Activated naive CD4-positive, alpha-beta T cell treated with anti-CD3 and anti-CD28 coated beads for 36 hours (primary cell): ENCODE measurements at regions not wholly inside any gene's neighbourhood (a gene's known extent, or its start where the extent isn't known, plus 50 kb on each side); places are given as distances from the start of the nearest gene placed in this dataset.

Experiments used
- CTCF ChIA-PET: fragments of 350-600 bp; sonication (Branson Sonifier 250); formaldehyde crosslinking; loops from one replicate; lab custom pipeline; 2021; ENCODE audit warnings: antibody characterized with exemption; lab: Charles Lee
- DNase-seq: peaks from one replicate; pipeline ENCODE4 v3.0.0-alpha.2; 2020
- H3K27ac Mint-ChIP-seq: one replicate; pipeline ENCODE4 v1.8.0; 2021; ENCODE audit warnings: mild to moderate bottlenecking, mixed read lengths
- H3K27me3 Mint-ChIP-seq: one replicate; pipeline ENCODE4 v1.8.0; 2021; ENCODE audit warnings: low read depth, mixed read lengths
- H3K36me3 Mint-ChIP-seq: one replicate; pipeline ENCODE4 v1.8.0; 2021; ENCODE audit warnings: low read depth, mixed read lengths
- H3K4me1 Mint-ChIP-seq: one replicate; pipeline ENCODE4 v1.8.0; 2021; ENCODE audit warnings: low read depth, mixed read lengths
- H3K4me3 Mint-ChIP-seq: one replicate; pipeline ENCODE4 v1.8.0; 2021; ENCODE audit warnings: mild to moderate bottlenecking, moderate library complexity, mixed read lengths
- H3K9me3 Mint-ChIP-seq: one replicate; pipeline ENCODE4 v1.8.0; 2021; ENCODE audit warnings: mixed read lengths
- intact Hi-C: fragments of 100-400 bp; cut with micrococcal nuclease; formaldehyde crosslinking; loops from one replicate; pipeline ENCODE4 v1.15.1; 2023

- no peak for DNase-seq
- intact Hi-C loops: no loop called here
- CTCF ChIA-PET: interaction anchor here (1.9 to 2.3 kb wide), 2 partner anchors 8 to 14 kb away, joined by 9 to 12 read pairs; no protein-coding TSS in a partner anchor
- no peaks in the 10 kb centered on the region for H3K36me3 Mint-ChIP-seq
- H3K27ac Mint-ChIP-seq: no peak overlapping the region
- H3K27me3 Mint-ChIP-seq: peaks cover 8% of the 10 kb centered on the region
- H3K4me1 Mint-ChIP-seq: no peaks in the 10 kb centered on the region
- H3K4me3 Mint-ChIP-seq: no peak overlapping the region
- H3K9me3 Mint-ChIP-seq: no peaks in the 10 kb centered on the region
Observed at GRCh38 chr3:137097852-137098251, 140.1 kb downstream of the IL20RB start.

GRCh38 chr3:137099364-137100219, 141.8 kb downstream of the IL20RB start:
- CTCF ChIA-PET: interaction anchor here (1.1 kb wide), 1 partner anchor 11 kb away, joined by 4 read pairs; no protein-coding TSS in a partner anchor
- Mint-ChIP-seq H3K9me3 (no peaks in the 10 kb centered on the region), H3K27me3 (peaks cover 7% of the 10 kb centered on the region), H3K4me1 (no peaks in the 10 kb centered on the region), H3K4me3 (no peak overlapping the region), H3K27ac (no peak overlapping the region), H3K36me3 (no peaks in the 10 kb centered on the region)
- DNase-seq: no peak
- intact Hi-C loops: loop anchor here (10.0 kb wide), 2 partner anchors 65 to 695 kb away; no protein-coding TSS in a partner anchor

GRCh38 chr3:137100326-137100725, 142.5 kb downstream of the IL20RB start:
- peaks cover 7% of the 10 kb centered on the region for H3K27me3 Mint-ChIP-seq
- no peaks in the 10 kb centered on the region for H3K36me3 Mint-ChIP-seq
- no peak overlapping the region for H3K4me3 Mint-ChIP-seq
- CTCF ChIA-PET: interaction anchor here (1.3 kb wide), 1 partner anchor 10 kb away, joined by 6 read pairs; no protein-coding TSS in a partner anchor
- DNase-seq: no peak
- intact Hi-C loops: loop anchor here (10.0 kb wide), 2 partner anchors 64 to 694 kb away; no protein-coding TSS in a partner anchor
- no peaks in the 10 kb centered on the region for H3K4me1 Mint-ChIP-seq
- H3K27ac Mint-ChIP-seq: no peak overlapping the region
- H3K9me3 Mint-ChIP-seq: no peaks in the 10 kb centered on the region

GRCh38 chr3:137103739-137104138, 146.0 kb downstream of the IL20RB start:
- CTCF ChIA-PET: no interaction called here
- Mint-ChIP-seq H3K27me3 (peaks cover 8% of the 10 kb centered on the region), H3K36me3 (no peaks in the 10 kb centered on the region), H3K9me3 (no peaks in the 10 kb centered on the region), H3K27ac (no peak overlapping the region), H3K4me3 (no peak overlapping the region), H3K4me1 (no peaks in the 10 kb centered on the region)
- DNase-seq: no peak
- intact Hi-C loops: loop anchor here (10.0 kb wide), 2 partner anchors 61 to 691 kb away; no protein-coding TSS in a partner anchor

GRCh38 chr3:137105277-137105977, 147.6 kb downstream of the IL20RB start:
- Mint-ChIP-seq H3K27ac (no peak overlapping the region), H3K4me3 (no peak overlapping the region), H3K9me3 (no peaks in the 10 kb centered on the region), H3K27me3 (peaks cover 11% of the 10 kb centered on the region), H3K36me3 (no peaks in the 10 kb centered on the region), H3K4me1 (no peaks in the 10 kb centered on the region)
- intact Hi-C loops: loop anchor here (1.0 to 10.0 kb wide), 7 partner anchors 59 to 1012 kb away; partner anchors contain the start of gene DZIP1L
- peak; percentile 25 for DNase-seq
- CTCF ChIA-PET: interaction anchor here (0.5 to 4.2 kb wide), 21 partner anchors 9 to 947 kb away, joined by 3 to 16 read pairs (median 3); no protein-coding TSS in a partner anchor

- Mint-ChIP-seq H3K9me3 (no peaks in the 10 kb centered on the region), H3K4me3 (no peak overlapping the region), H3K27ac (no peak overlapping the region), H3K4me1 (no peaks in the 10 kb centered on the region), H3K36me3 (no peaks in the 10 kb centered on the region), H3K27me3 (peaks cover 11% of the 10 kb centered on the region)
- CTCF ChIA-PET: interaction anchor here (0.8 to 4.2 kb wide), 11 partner anchors 7 to 853 kb away, joined by 3 to 16 read pairs (median 4); no protein-coding TSS in a partner anchor
- intact Hi-C loops: loop anchor here (5.0 to 10.0 kb wide), 4 partner anchors 58 to 1011 kb away; partner anchors contain the start of gene DZIP1L
- DNase-seq: no peak
Observed at GRCh38 chr3:137106612-137107240, 148.9 kb downstream of the IL20RB start.

GRCh38 chr3:137108699-137109440, 151.1 kb downstream of the IL20RB start:
- Mint-ChIP-seq H3K4me3 (no peak overlapping the region), H3K4me1 (no peaks in the 10 kb centered on the region), H3K27ac (no peak overlapping the region), H3K27me3 (peaks cover 11% of the 10 kb centered on the region), H3K9me3 (no peaks in the 10 kb centered on the region), H3K36me3 (no peaks in the 10 kb centered on the region)
- intact Hi-C loops: loop anchor here (5.0 to 10.0 kb wide), 4 partner anchors 56 to 1008 kb away; partner anchors contain the start of gene DZIP1L
- CTCF ChIA-PET: interaction anchor here (0.6 to 4.2 kb wide), 5 partner anchors 13 to 862 kb away, joined by 3 to 16 read pairs (median 3); no protein-coding TSS in a partner anchor
- no peak for DNase-seq

- Mint-ChIP-seq H3K36me3 (no peaks in the 10 kb centered on the region), H3K27me3 (peaks cover 11% of the 10 kb centered on the region), H3K4me3 (no peak overlapping the region), H3K4me1 (no peaks in the 10 kb centered on the region), H3K9me3 (no peaks in the 10 kb centered on the region), H3K27ac (no peak overlapping the region)
- intact Hi-C loops: no loop called here
- no peak for DNase-seq
- CTCF ChIA-PET: interaction anchor here (0.7 to 2.2 kb wide), 14 partner anchors 10 to 878 kb away, joined by 3 to 8 read pairs (median 4); no protein-coding TSS in a partner anchor
Observed at GRCh38 chr3:137110392-137110996, 152.7 kb downstream of the IL20RB start.

- Mint-ChIP-seq H3K36me3 (no peaks in the 10 kb centered on the region), H3K4me3 (no peak overlapping the region), H3K4me1 (no peaks in the 10 kb centered on the region), H3K9me3 (no peaks in the 10 kb centered on the region), H3K27ac (no peak overlapping the region), H3K27me3 (peaks cover 11% of the 10 kb centered on the region)
- intact Hi-C loops: no loop called here
- CTCF ChIA-PET: interaction anchor here (0.5 to 2.2 kb wide), 10 partner anchors 10 to 837 kb away, joined by 3 to 9 read pairs (median 5); no protein-coding TSS in a partner anchor
- DNase-seq: no peak
Observed at GRCh38 chr3:137111497-137111896, 153.7 kb downstream of the IL20RB start.

GRCh38 chr3:137116619-137117018, 158.8 kb downstream of the IL20RB start:
- Mint-ChIP-seq H3K9me3 (no peaks in the 10 kb centered on the region), H3K4me1 (no peaks in the 10 kb centered on the region), H3K27me3 (no peaks in the 10 kb centered on the region), H3K4me3 (no peak overlapping the region), H3K36me3 (no peaks in the 10 kb centered on the region), H3K27ac (no peak overlapping the region)
- no peak for DNase-seq
- CTCF ChIA-PET: no interaction called here
- intact Hi-C loops: no loop called here
